Keratinocyte (primary cell): ENCODE measurements at regions not wholly inside any gene's neighbourhood (a gene's known extent, or its start where the extent isn't known, plus 50 kb on each side); places are given as distances from the start of the nearest gene placed in this dataset.

ENCODE experiments used
- DNase-seq: peaks from one replicate; pipeline ENCODE4 v3.0.0-alpha.2; 2011; ENCODE audit warnings: low read depth, missing footprints, low spot score
- FAIRE-seq: peaks from 2 replicates; lab custom pipeline; 2011; peaks lifted over from hg19 to GRCh38; lab: Jason Lieb, UNC
- H2AFZ ChIP-seq: 2 replicates; pipeline ENCODE4 v1.6.0; 2012; ENCODE audit warnings: low read length, control low read depth, inconsistent platforms; ENCODE audit not compliant: control insufficient read depth
- H3K27ac ChIP-seq: 2 replicates; pipeline ENCODE4 v1.5.1; 2011; ENCODE audit warnings: low read length; ENCODE audit not compliant: control insufficient read depth, insufficient read depth
- H3K27me3 ChIP-seq: 3 replicates; pipeline ENCODE4 v1.6.0; 2011; ENCODE audit warnings: low read length; ENCODE audit not compliant: control insufficient read depth, insufficient read depth; ENCODE audit errors: extremely low read depth
- H3K36me3 ChIP-seq, 2 experiments: 2 replicates in 1 of 2; 3 replicates in 1 of 2; pipeline ENCODE4 v1.5.1; 2011; ENCODE audit warnings: low read length in 2 of 2, mild to moderate bottlenecking in 1 of 2; ENCODE audit not compliant: control insufficient read depth in 2 of 2, insufficient read depth in 2 of 2; ENCODE audit errors: extremely low read depth in 1 of 2
- H3K4me1 ChIP-seq: 3 replicates; pipeline ENCODE4 v1.5.1; 2011; ENCODE audit warnings: low read length; ENCODE audit not compliant: control insufficient read depth, insufficient read depth; ENCODE audit errors: extremely low read depth
- H3K4me2 ChIP-seq: 3 replicates; pipeline ENCODE4 v1.6.0; 2011; ENCODE audit warnings: low read depth, low read length; ENCODE audit not compliant: control insufficient read depth, insufficient read depth; ENCODE audit errors: extremely low read depth
- H3K4me3 ChIP-seq, 3 experiments: fragments of 200-600 bp in 1 of 3; sonication (generic) in 1 of 3; 2 replicates in 2 of 3; 3 replicates in 1 of 3; pipeline ENCODE4 v1.5.1; 2011 to 2016; ENCODE audit warnings: low read length in 3 of 3, mild to moderate bottlenecking in 3 of 3, control low read depth in 2 of 3, inconsistent platforms in 1 of 3, low read depth in 1 of 3, mixed read lengths in 1 of 3, mixed run types in 1 of 3, moderate library complexity in 1 of 3; ENCODE audit not compliant: control insufficient read depth in 2 of 3, insufficient read depth in 2 of 3; ENCODE audit errors: extremely low read depth in 1 of 3
- H3K79me2 ChIP-seq: 2 replicates; pipeline ENCODE4 v1.6.0; 2012; ENCODE audit warnings: low read length; ENCODE audit not compliant: control insufficient read depth, insufficient read depth
- H3K9ac ChIP-seq: 3 replicates; pipeline ENCODE4 v1.6.0; 2011; ENCODE audit warnings: low read length; ENCODE audit not compliant: control insufficient read depth, insufficient read depth; ENCODE audit errors: extremely low read depth
- H3K9me1 ChIP-seq: 3 replicates; pipeline ENCODE4 v1.6.0; 2011; ENCODE audit warnings: low read length; ENCODE audit not compliant: control insufficient read depth, insufficient read depth; ENCODE audit errors: extremely low read depth
- H3K9me3 ChIP-seq: 2 replicates; pipeline ENCODE4 v1.5.1; 2012; ENCODE audit warnings: low read depth, low read length; ENCODE audit not compliant: control insufficient read depth
- H4K20me1 ChIP-seq: 3 replicates; pipeline ENCODE4 v1.6.0; 2011; ENCODE audit warnings: low read length; ENCODE audit not compliant: control insufficient read depth, insufficient read depth; ENCODE audit errors: extremely low read depth
- CTCF ChIP-seq, 3 experiments: IDR thresholded peaks in 1 of 3; conservative IDR thresholded peaks in 1 of 3; optimal IDR thresholded peaks in 1 of 3; 2 replicates in 2 of 3; 3 replicates in 1 of 3; pipeline versions ENCODE3 to v1.5.1; 2011; ENCODE audit warnings: low read length in 3 of 3, mild to moderate bottlenecking in 3 of 3, moderate library complexity in 2 of 3, control low read depth in 1 of 3, inconsistent platforms in 1 of 3; ENCODE audit not compliant: insufficient read depth in 2 of 3; ENCODE audit errors: extremely low read depth in 1 of 3
- EZH2 ChIP-seq: IDR thresholded peaks from one replicate; pipeline ENCODE4 v1.6.1; 2012; ENCODE audit warnings: inconsistent platforms, mild to moderate bottlenecking, low read length, moderate library complexity
- dilution Hi-C: fragments of 300-500 bp; cut with MboI; formaldehyde crosslinking; loops from one replicate; pipeline ENCODE4 v1.7.0; 2020; ENCODE audit warnings: low sequenced_read_pairs; ENCODE audit not compliant: extremely low pct_ligation_motif_present

GRCh38 chr11:112626731-112627130, 334.5 kb upstream of the NCAM1 start:
- no peak for FAIRE-seq
- no peaks in the 10 kb centered on the region for H3K9me1 ChIP-seq
- dilution Hi-C loops = no loop called here

GRCh38 chr11:112627588-112628045, 333.6 kb upstream of the NCAM1 start:
- no peaks in the 10 kb centered on the region for H3K9me3 ChIP-seq
- dilution Hi-C loops = no loop called here
- no peak overlapping the region for H2AFZ ChIP-seq
- H3K9ac ChIP-seq = no peak overlapping the region
- TF ChIP-seq EZH2 = no peak
- no peak for TF ChIP-seq CTCF (optimal IDR thresholded peaks at IDR 0.05 in 1 of 3, IDR thresholded peaks at IDR 0.05 in 1 of 3, conservative IDR thresholded peaks at IDR 0.05 in 1 of 3; ENCODE audit: extremely low read depth in 1 of 3, insufficient read depth in 2 of 3, low read length in 3 of 3)
- H3K9me1 ChIP-seq = no peaks in the 10 kb centered on the region
- no peaks in the 10 kb centered on the region for H4K20me1 ChIP-seq
- H3K36me3 ChIP-seq = no peaks in the 10 kb centered on the region
- FAIRE-seq = no peak
- H3K27ac ChIP-seq = no peak overlapping the region
- no peaks in the 10 kb centered on the region for H3K79me2 ChIP-seq
- peaks cover 8% of the 10 kb centered on the region for H3K4me1 ChIP-seq
- no peak for DNase-seq
- H3K4me2 ChIP-seq = no peak overlapping the region
- no peaks in the 10 kb centered on the region for H3K27me3 ChIP-seq
- no peak overlapping the region for H3K4me3 ChIP-seq

More at GRCh38 chr11:112626731-112627130, 334.5 kb upstream of the NCAM1 start:
- H4K20me1 ChIP-seq = no peaks in the 10 kb centered on the region
- no peak overlapping the region for H3K4me3 ChIP-seq
- H3K4me1 ChIP-seq = peaks cover 8% of the 10 kb centered on the region
- no peak overlapping the region for H3K9ac ChIP-seq
- H3K4me2 ChIP-seq = no peak overlapping the region
- no peak overlapping the region for H3K27ac ChIP-seq
- DNase-seq = no peak
- no peaks in the 10 kb centered on the region for H3K9me3 ChIP-seq
- H3K36me3 ChIP-seq = no peaks in the 10 kb centered on the region
- H3K79me2 ChIP-seq = no peaks in the 10 kb centered on the region
- TF ChIP-seq CTCF (optimal IDR thresholded peaks at IDR 0.05 in 1 of 3, IDR thresholded peaks at IDR 0.05 in 1 of 3, conservative IDR thresholded peaks at IDR 0.05 in 1 of 3; ENCODE audit: extremely low read depth in 1 of 3, insufficient read depth in 2 of 3, low read length in 3 of 3) (no peak), EZH2 (no peak)
- no peak overlapping the region for H2AFZ ChIP-seq
- no peaks in the 10 kb centered on the region for H3K27me3 ChIP-seq
